HG03196 (cell line): ENCODE measurements at regions not wholly inside any gene's neighbourhood (a gene's known extent, or its start where the extent isn't known, plus 50 kb on each side); places are given as distances from the start of the nearest gene placed in this dataset.
"Not testable (repeated sequence)": the region's sequence is repeated elsewhere in the genome, so short reads cannot be mapped to it uniquely, and the experiment has no call there.

Source experiments
- ATAC-seq: cut with Tn5 transposase; IDR thresholded peaks from one replicate; pipeline ENCODE4 v1.9.1; 2021; ENCODE audit not compliant: unreplicated experiment

GRCh38 chr20:6355754-6356451 lies 233.1 kb upstream of the FERMT1 start:
- no peak for ATAC-seq

GRCh38 chr20:6348908-6349307 lies 226.1 kb upstream of the FERMT1 start:
- ATAC-seq: no peak

- ATAC-seq: no peak
These were observed 225.1 kb upstream of the FERMT1 start for GRCh38 chr20:6347916-6348315.

- no peak for ATAC-seq
These were observed 218.7 kb upstream of the FERMT1 start for GRCh38 chr20:6341491-6341890.

- ATAC-seq: no peak
These were observed 216.3 kb upstream of the FERMT1 start for GRCh38 chr20:6339176-6339575.

GRCh38 chr20:6333110-6333509 lies 210.3 kb upstream of the FERMT1 start:
- no peak for ATAC-seq

GRCh38 chr20:6321235-6321634 lies 198.4 kb upstream of the FERMT1 start:
- ATAC-seq: not testable (repeated sequence)

- ATAC-seq: no peak
These were observed 189.2 kb upstream of the FERMT1 start for GRCh38 chr20:6311841-6312655.

- no peak for ATAC-seq
These were observed 188.3 kb upstream of the FERMT1 start for GRCh38 chr20:6311097-6311496.

GRCh38 chr20:6305536-6305935 lies 182.7 kb upstream of the FERMT1 start:
- no peak for ATAC-seq

GRCh38 chr20:6302041-6302440 lies 179.2 kb upstream of the FERMT1 start:
- no peak for ATAC-seq

- no peak for ATAC-seq
These were observed 176.6 kb upstream of the FERMT1 start for GRCh38 chr20:6299456-6299855.

GRCh38 chr20:6298049-6298448 lies 175.2 kb upstream of the FERMT1 start:
- ATAC-seq: no peak

GRCh38 chr20:6295867-6296256 lies 173.0 kb upstream of the FERMT1 start:
- ATAC-seq: no peak

- ATAC-seq: no peak
These were observed 172.5 kb upstream of the FERMT1 start for GRCh38 chr20:6295127-6295866.

- ATAC-seq: no peak
These were observed 164.6 kb upstream of the FERMT1 start for GRCh38 chr20:6287471-6287870.

GRCh38 chr20:6282642-6283041 lies 159.8 kb upstream of the FERMT1 start:
- no peak for ATAC-seq

GRCh38 chr20:6277661-6278240 lies 154.9 kb upstream of the FERMT1 start:
- no peak for ATAC-seq

GRCh38 chr20:6270404-6270803 lies 147.6 kb upstream of the FERMT1 start:
- not testable (repeated sequence) for ATAC-seq

GRCh38 chr20:6269168-6269873 lies 146.5 kb upstream of the FERMT1 start:
- no peak for ATAC-seq
